NCI-H146 treated with DMSO at 0.1 percent for 48 hours (cell line): ENCODE measurements at regions not wholly inside any gene's neighbourhood (a gene's known extent, or its start where the extent isn't known, plus 50 kb on each side); places are given as distances from the start of the nearest gene placed in this dataset.
"Not testable (repeated sequence)": the region's sequence is repeated elsewhere in the genome, so short reads cannot be mapped to it uniquely, and the experiment has no call there.

Source experiments
- DNase-seq: peaks from one replicate; lab custom pipeline; 2025; ENCODE audit not compliant: unreplicated experiment; lab: John Stamatoyannopoulos, UW

GRCh38 chr12:93978553-93978952 lies 169.8 kb upstream of the PLXNC1 start:
- no peak for DNase-seq

- DNase-seq, result peak; percentile 64
These were observed 169.2 kb upstream of the PLXNC1 start for GRCh38 chr12:93979189-93979588.

DNA sequence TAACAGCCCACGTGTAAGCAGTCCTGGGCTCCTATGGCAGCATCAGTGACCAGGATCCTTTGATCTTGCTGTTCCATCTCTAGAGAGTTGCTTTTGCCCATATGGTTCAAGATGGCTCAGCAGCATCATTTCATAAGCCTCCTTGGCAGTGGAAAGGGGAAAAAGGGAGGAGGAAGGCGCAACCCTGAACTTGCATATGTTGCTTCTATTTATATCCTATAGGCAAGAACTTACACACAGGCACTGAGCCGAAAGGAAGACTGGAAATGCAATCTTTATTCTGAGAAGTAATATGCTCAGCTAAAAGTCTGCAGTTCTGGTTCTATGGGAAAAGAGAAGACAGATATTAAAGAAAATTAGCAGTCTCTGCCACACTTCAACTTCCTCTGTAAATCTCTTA lies 167.7 kb upstream of the PLXNC1 start:
- no peak for DNase-seq

DNA sequence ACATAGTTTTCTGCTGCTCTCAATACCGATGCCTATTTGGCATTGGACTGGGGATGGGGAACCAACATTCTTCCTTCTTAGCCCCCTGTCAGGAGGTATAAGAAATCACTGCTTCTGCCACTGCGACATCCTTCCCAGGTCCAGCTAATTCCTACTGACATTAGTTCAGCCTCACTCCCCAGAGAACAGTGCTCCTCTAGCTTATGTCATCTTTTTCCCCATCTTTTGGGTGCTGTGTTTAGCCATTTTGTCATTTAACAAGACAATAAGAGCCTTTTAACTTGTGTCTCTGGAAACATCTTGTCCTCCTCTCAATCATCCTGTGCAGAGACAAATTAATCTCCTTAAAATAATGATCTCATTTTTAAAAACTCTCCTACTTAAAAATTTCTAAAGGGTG lies 167.0 kb upstream of the PLXNC1 start:
- DNase-seq, result no peak

DNA sequence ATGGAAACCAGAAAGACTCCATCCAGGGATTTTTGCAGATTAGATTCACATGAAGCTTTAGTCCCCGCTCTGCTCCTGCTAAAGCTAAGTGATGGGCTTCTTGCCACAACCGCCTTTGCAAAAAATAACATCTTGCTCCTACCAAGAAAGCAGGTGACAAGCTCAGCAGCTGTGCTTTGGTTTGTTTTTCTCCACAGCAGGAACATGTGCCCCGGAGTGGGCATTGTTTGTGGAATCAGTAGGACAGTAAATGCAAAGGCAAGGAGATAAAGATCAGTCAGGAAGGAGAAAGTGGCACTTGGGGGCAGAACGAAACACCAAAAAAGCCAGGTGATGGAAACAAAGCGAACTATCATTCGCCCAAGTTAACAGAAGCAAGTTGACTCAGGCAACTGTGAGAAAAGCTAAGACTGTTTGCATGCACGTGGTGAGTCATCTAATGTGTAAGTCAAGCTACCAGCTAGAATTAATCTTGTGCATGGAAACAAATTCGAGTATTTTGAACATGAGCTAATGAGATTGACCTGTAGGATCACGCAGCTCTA lies 165.5 kb upstream of the PLXNC1 start:
- DNase-seq, result peak; percentile 88

- no peak for DNase-seq
These were observed 164.4 kb upstream of the PLXNC1 start for GRCh38 chr12:93984005-93984404.

- DNase-seq, result no peak
These were observed 158.4 kb upstream of the PLXNC1 start for GRCh38 chr12:93989949-93990348.

GRCh38 chr12:93990832-93991803 lies 157.3 kb upstream of the PLXNC1 start:
- DNase-seq, result no peak

DNA sequence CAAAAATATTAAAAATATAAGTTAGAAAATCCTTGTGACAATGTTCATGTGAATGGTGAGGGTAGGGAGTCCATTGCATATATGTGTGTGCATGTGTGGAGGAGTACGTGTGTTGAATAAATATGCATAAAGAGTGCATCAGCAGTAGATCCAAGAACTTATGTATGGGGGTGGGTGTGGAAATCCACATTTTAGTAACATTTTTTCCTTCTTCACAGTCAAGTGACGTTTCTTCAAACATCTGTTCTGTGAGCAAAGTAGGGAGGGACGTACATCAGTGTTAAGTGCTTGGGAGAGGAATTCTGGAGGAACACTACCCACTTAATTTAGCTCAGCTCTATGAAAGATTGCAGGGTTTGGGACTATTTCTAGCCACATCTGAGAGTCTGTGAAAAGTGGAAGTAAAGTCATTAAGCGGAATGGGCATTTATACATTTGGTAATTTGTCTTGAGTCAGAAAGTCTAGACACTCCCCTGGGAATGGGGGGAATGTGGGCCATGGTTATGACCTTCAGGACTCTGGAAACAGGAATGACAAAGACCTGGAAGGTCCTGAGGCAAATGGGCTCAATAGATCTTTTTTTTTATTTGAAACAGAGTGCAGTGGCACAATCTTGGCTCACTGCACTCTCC lies 156.4 kb upstream of the PLXNC1 start:
- no peak for DNase-seq

- no peak for DNase-seq
These were observed 153.7 kb upstream of the PLXNC1 start for GRCh38 chr12:93994721-93995120.

GRCh38 chr12:93996321-93996720 lies 152.1 kb upstream of the PLXNC1 start:
- no peak for DNase-seq

DNA sequence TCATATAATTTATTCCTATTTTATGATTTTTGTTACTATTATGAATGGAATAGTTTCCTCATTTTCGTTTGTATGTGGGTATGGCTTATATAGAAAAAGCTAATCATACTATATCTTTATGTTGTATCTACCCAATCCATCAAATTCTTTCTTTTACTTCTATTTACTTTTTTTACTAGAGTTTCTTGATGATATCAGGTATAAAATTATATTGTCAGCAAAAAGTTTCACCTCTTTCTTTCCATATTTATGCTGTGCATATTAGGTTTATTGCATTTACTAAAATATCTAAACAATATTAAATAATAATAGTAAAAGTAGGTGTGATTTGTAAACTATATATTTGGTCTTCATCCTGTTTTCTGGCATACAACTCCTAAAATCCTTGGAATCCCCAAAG lies 146.7 kb upstream of the PLXNC1 start:
- DNase-seq, result no peak

DNA sequence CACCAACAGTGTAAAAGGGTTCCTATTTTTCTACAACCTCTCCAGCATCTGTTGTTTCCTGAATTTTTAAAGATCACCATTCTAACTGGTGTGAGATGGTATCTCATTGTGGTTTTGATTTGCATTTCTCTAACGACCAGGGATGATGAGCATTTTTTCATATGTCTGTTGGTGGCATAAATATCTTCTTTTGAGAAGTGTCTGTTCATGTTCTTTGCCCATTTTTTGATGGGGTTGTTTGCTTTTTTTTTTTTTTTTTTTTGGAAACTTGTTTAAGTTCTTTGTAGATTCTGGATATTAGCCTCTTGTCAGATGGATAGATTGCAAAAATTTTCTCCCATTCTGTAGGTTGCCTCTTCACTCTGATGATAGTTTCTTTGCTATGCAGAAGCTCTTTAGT lies 145.5 kb upstream of the PLXNC1 start:
- DNase-seq, result not testable (repeated sequence)

- not testable (repeated sequence) for DNase-seq
These were observed 140.5 kb upstream of the PLXNC1 start for GRCh38 chr12:94007833-94008232.

GRCh38 chr12:94010307-94010706 lies 138.1 kb upstream of the PLXNC1 start:
- no peak for DNase-seq

GRCh38 chr12:94012071-94012470 lies 136.3 kb upstream of the PLXNC1 start:
- DNase-seq, result no peak

DNA sequence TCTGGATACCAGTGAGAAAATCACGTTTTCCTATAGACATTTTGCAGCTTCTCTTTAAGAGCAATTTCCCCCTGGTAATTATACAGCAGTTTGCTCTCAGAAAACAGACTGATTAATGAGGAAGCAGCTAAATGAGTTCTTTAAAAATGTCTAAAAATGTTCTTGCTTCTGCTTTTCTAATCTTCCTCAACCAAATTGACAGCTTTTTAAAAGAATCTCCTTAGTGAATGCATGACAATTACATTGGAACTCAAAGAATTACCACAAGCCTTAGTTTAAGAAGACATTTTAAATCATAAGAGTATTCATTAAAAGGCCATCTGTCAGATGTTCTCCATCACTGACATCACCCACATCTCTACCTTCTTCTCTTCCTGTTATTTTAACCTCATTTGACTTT lies 135.8 kb upstream of the PLXNC1 start:
- DNase-seq, result no peak

DNA sequence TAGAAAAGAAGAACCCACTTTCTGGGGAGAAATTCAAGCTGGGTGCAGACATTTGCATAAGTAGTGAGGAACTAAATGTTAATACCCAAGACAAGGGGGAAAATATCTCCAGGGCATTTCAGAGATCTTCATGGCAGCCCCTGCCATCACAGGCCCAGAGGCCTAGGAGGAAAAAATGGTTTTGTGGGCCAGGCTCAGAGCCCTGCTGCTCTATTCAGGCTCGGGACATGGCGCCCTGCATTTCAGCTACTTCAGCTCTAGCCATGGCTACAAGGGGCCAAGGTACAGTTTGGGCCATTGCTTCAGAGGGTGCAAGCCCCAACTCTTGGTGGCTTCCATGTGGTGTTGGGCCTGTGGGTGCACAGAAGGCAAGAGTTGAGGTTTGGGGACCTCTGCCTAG lies 131.1 kb upstream of the PLXNC1 start:
- not testable (repeated sequence) for DNase-seq

GRCh38 chr12:94020335-94020734 lies 128.0 kb upstream of the PLXNC1 start:
- no peak for DNase-seq

GRCh38 chr12:94023879-94024278 lies 124.5 kb upstream of the PLXNC1 start:
- no peak for DNase-seq

DNA sequence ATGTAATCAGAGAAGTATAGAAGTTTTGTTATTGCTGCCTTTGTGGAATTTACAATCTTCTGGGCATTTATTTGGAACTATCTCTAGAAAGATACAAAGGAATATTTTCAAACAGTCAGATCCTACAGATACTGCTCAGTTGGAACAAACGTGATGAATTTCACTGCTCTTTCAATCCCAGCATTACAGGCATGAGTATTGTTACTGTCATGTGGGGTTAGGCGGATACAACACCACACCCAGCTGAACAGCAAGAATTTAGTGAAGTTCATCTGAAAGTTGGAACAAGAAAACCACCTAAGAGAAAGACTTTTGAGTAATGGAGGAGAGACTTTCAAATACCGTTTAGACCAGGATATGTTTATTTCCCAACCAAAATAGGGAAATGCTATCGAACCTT lies 123.3 kb upstream of the PLXNC1 start:
- no peak for DNase-seq

GRCh38 chr12:94025756-94026155 lies 122.6 kb upstream of the PLXNC1 start:
- no peak for DNase-seq
